NCI-H2227 (cell line): ENCODE measurements at regions not wholly inside any gene's neighbourhood (a gene's known extent, or its start where the extent isn't known, plus 50 kb on each side); places are given as distances from the start of the nearest gene placed in this dataset.
A peak's percentile ranks its signal among the peaks of the same experiment; 100 is the strongest.

Source experiments
- DNase-seq: peaks from one replicate; lab custom pipeline; 2025; ENCODE audit not compliant: unreplicated experiment; lab: John Stamatoyannopoulos, UW

GRCh38 chr9:95627802-95628201, 111.0 kb upstream of the PTCH1 start:
- DNase-seq, result no peak

GRCh38 chr9:95626885-95627558, 110.3 kb upstream of the PTCH1 start:
- no peak for DNase-seq

GRCh38 chr9:95626341-95626740, 109.6 kb upstream of the PTCH1 start:
- DNase-seq, result no peak

- DNase-seq, result no peak
These were observed 106.9 kb upstream of the PTCH1 start for GRCh38 chr9:95623640-95624039.

- no peak for DNase-seq
These were observed 104.0 kb upstream of the PTCH1 start for GRCh38 chr9:95620722-95621121.

- DNase-seq, result no peak
These were observed 103.5 kb upstream of the PTCH1 start for GRCh38 chr9:95620314-95620713.

- DNase-seq, result no peak
These were observed 98.5 kb upstream of the PTCH1 start for GRCh38 chr9:95615246-95615645.

GRCh38 chr9:95613670-95614069, 96.9 kb upstream of the PTCH1 start:
- no peak for DNase-seq

- DNase-seq, result no peak
These were observed 94.6 kb upstream of the PTCH1 start for GRCh38 chr9:95611354-95611753.

GRCh38 chr9:95610006-95610785, 93.4 kb upstream of the PTCH1 start:
- no peak for DNase-seq

- DNase-seq, result no peak
These were observed 92.7 kb upstream of the PTCH1 start for GRCh38 chr9:95609426-95609825.

- no peak for DNase-seq
These were observed 91.6 kb upstream of the PTCH1 start for GRCh38 chr9:95608341-95608740.

GRCh38 chr9:95607507-95607906, 90.7 kb upstream of the PTCH1 start:
- no peak for DNase-seq

GRCh38 chr9:95606489-95607350, 89.9 kb upstream of the PTCH1 start:
- DNase-seq, result no peak

- peak; percentile 80 for DNase-seq
These were observed 89.2 kb upstream of the PTCH1 start for GRCh38 chr9:95605816-95606488.

GRCh38 chr9:95605101-95605500, 88.3 kb upstream of the PTCH1 start:
- DNase-seq, result no peak

GRCh38 chr9:95598236-95598635, 81.5 kb upstream of the PTCH1 start:
- DNase-seq, result no peak

- no peak for DNase-seq
These were observed 79.0 kb upstream of the PTCH1 start for GRCh38 chr9:95595721-95596295.

- DNase-seq, result no peak
These were observed 76.2 kb upstream of the PTCH1 start for GRCh38 chr9:95592931-95593330.

- DNase-seq, result no peak
These were observed 72.2 kb upstream of the PTCH1 start for GRCh38 chr9:95588724-95589588.
